Activated B cell treated with CpG ODN at 0.5 μM for 24 hours (primary cell): ENCODE measurements at regions not wholly inside any gene's neighbourhood (a gene's known extent, or its start where the extent isn't known, plus 50 kb on each side); places are given as distances from the start of the nearest gene placed in this dataset.

Source experiments
- ATAC-seq: fragments of 200-7000 bp; cut with Tn5 transposase; one replicate; pipeline ENCODE4 v1.10.0; 2021; ENCODE audit warnings: low read depth, mild to moderate bottlenecking, moderate library complexity
- CTCF ChIA-PET: fragments of 350-600 bp; sonication (Branson Sonifier 250); formaldehyde crosslinking; loops from one replicate; lab custom pipeline; 2021; ENCODE audit warnings: antibody characterized with exemption; lab: Charles Lee
- POLR2A ChIA-PET: fragments of 350-600 bp; sonication (Branson Sonifier 250); formaldehyde crosslinking; loops from one replicate; lab custom pipeline; 2021; ENCODE audit warnings: antibody characterized with exemption; lab: Charles Lee
- DNase-seq: peaks from one replicate; pipeline ENCODE4 v3.0.0; 2022
- H3K27ac Mint-ChIP-seq: one replicate; pipeline ENCODE4 v1.8.0; 2020; ENCODE audit warnings: mixed read lengths
- H3K27me3 Mint-ChIP-seq: one replicate; pipeline ENCODE4 v1.8.0; 2021; ENCODE audit warnings: mixed read lengths
- H3K36me3 Mint-ChIP-seq: one replicate; pipeline ENCODE4 v1.8.0; 2021; ENCODE audit warnings: low read depth, mixed read lengths
- H3K4me1 Mint-ChIP-seq: one replicate; pipeline ENCODE4 v1.8.0; 2021; ENCODE audit warnings: mixed read lengths
- H3K4me3 Mint-ChIP-seq: one replicate; pipeline ENCODE4 v1.8.0; 2020; ENCODE audit warnings: mild to moderate bottlenecking, mixed read lengths
- H3K9me3 Mint-ChIP-seq: one replicate; pipeline ENCODE4 v1.8.0; 2020; ENCODE audit warnings: mixed read lengths
- CTCF ChIP-seq: fragments of 200-600 bp; IDR thresholded peaks from one replicate; pipeline ENCODE4 v1.8.0; 2022; ENCODE audit warnings: antibody characterized with exemption, mild to moderate bottlenecking
- intact Hi-C: fragments of 100-400 bp; cut with micrococcal nuclease; formaldehyde crosslinking; loops from one replicate; pipeline ENCODE4 v1.15.1; 2024

- DNase-seq = no peak
- H3K36me3 Mint-ChIP-seq = peaks cover 5% of the 10 kb centered on the region
- intact Hi-C loops = no loop called here
- H3K4me1 Mint-ChIP-seq = peaks cover 7% of the 10 kb centered on the region
- no peak for ATAC-seq
- H3K4me3 Mint-ChIP-seq = no peak overlapping the region
- H3K27ac Mint-ChIP-seq = no peak overlapping the region
- no peaks in the 10 kb centered on the region for H3K27me3 Mint-ChIP-seq
- peaks cover 2% of the 10 kb centered on the region for H3K9me3 Mint-ChIP-seq
- ChIA-PET CTCF (no interaction called here), POLR2A (no interaction called here)
- no peak for TF ChIP-seq CTCF
Observed at GRCh38 chr1:221084681-221085080, 205.4 kb downstream of the HLX start.

- ATAC-seq = no peak
- POLR2A ChIA-PET = interaction anchor here (0.6 kb wide), 1 partner anchor 60 kb away, joined by 3 read pairs; no protein-coding TSS in a partner anchor
- H3K4me3 Mint-ChIP-seq = no peak overlapping the region
Observed at GRCh38 chr1:221085701-221086375, 206.6 kb downstream of the HLX start.

DNA sequence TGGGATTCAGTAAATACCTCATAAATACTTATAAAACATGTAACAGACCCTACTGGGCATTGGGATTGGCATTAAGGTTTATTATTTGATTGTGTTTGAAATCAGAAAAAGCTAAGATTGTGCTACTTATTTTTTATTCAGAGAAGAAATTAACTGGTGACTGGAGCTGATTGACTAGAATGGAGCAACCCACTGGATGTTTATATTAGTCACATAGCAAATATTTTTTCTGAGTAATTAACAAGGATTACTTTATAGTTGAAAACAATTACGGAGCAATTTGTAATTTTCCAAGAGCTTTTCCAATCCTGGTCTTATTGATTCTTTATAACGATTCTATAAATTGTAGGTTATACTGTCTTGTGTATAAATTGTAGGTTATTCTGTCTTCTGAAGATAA, 208.7 kb downstream of the HLX start:
- TF ChIP-seq CTCF = no peak
- H3K36me3 Mint-ChIP-seq = no peaks in the 10 kb centered on the region
- intact Hi-C loops = no loop called here
- H3K27ac Mint-ChIP-seq = no peak overlapping the region
- ATAC-seq (no peak), DNase-seq (no peak)
- no peak overlapping the region for H3K4me3 Mint-ChIP-seq
- H3K4me1 Mint-ChIP-seq = peaks cover 9% of the 10 kb centered on the region
- no peaks in the 10 kb centered on the region for H3K9me3 Mint-ChIP-seq
- POLR2A ChIA-PET = no interaction called here
- no peaks in the 10 kb centered on the region for H3K27me3 Mint-ChIP-seq
- CTCF ChIA-PET = interaction anchor here (1.0 kb wide), 2 partner anchors 9 to 14 kb away, joined by 3 read pairs; no protein-coding TSS in a partner anchor

More at GRCh38 chr1:221085701-221086375, 206.6 kb downstream of the HLX start:
- CTCF ChIA-PET = no interaction called here
- intact Hi-C loops = no loop called here
- TF ChIP-seq CTCF = no peak
- Mint-ChIP-seq H3K36me3 (peaks cover 2% of the 10 kb centered on the region), H3K27me3 (no peaks in the 10 kb centered on the region), H3K9me3 (no peaks in the 10 kb centered on the region), H3K27ac (no peak overlapping the region), H3K4me1 (peaks cover 7% of the 10 kb centered on the region)
- no peak for DNase-seq

GRCh38 chr1:221089273-221089672, 210.0 kb downstream of the HLX start:
- no peaks in the 10 kb centered on the region for H3K9me3 Mint-ChIP-seq
- H3K4me3 Mint-ChIP-seq = no peak overlapping the region
- CTCF ChIA-PET = no interaction called here
- intact Hi-C loops = no loop called here
- ATAC-seq (no peak), DNase-seq (no peak)
- no peaks in the 10 kb centered on the region for H3K27me3 Mint-ChIP-seq
- peaks cover 9% of the 10 kb centered on the region for H3K4me1 Mint-ChIP-seq
- POLR2A ChIA-PET = no interaction called here
- no peak for TF ChIP-seq CTCF
- no peaks in the 10 kb centered on the region for H3K36me3 Mint-ChIP-seq
- no peak overlapping the region for H3K27ac Mint-ChIP-seq

- Mint-ChIP-seq H3K4me1 (peaks cover 9% of the 10 kb centered on the region), H3K36me3 (no peaks in the 10 kb centered on the region), H3K27ac (no peak overlapping the region), H3K9me3 (no peaks in the 10 kb centered on the region), H3K27me3 (no peaks in the 10 kb centered on the region), H3K4me3 (no peak overlapping the region)
- ChIA-PET POLR2A (no interaction called here), CTCF (no interaction called here)
- TF ChIP-seq CTCF = no peak
- ATAC-seq = no peak
- intact Hi-C loops = loop anchor here (10.0 kb wide), 1 partner anchor 275 kb away; no protein-coding TSS in a partner anchor
- DNase-seq = no peak
Observed at GRCh38 chr1:221089803-221090202, 210.6 kb downstream of the HLX start.
